AG04450 (cell line): ENCODE measurements at regions not wholly inside any gene's neighbourhood (a gene's known extent, or its start where the extent isn't known, plus 50 kb on each side); places are given as distances from the start of the nearest gene placed in this dataset.

Experiments
- CTCF ChIA-PET: fragments of 300-600, 350-600 bp; formaldehyde crosslinking; extraction: SDS; loops from one replicate; lab custom pipeline; 2022; ENCODE audit warnings: antibody characterized with exemption, inconsistent platforms; lab: Charles Lee
- POLR2A ChIA-PET: fragments of 350-600 bp; formaldehyde crosslinking; extraction: SDS; loops from one replicate; lab custom pipeline; 2021; ENCODE audit warnings: antibody characterized with exemption, inconsistent platforms; lab: Yijun Ruan, JAX
- DNase-seq: peaks from one replicate; pipeline ENCODE4 v3.0.0-alpha.2; 2011; ENCODE audit warnings: low read depth, low spot score
- H3K27ac ChIP-seq: one replicate; pipeline ENCODE4 v1.5.1; 2012; ENCODE audit warnings: low read depth, low read length, control low read depth
- H3K27me3 ChIP-seq: one replicate; pipeline ENCODE4 v1.6.0; 2012; ENCODE audit warnings: low read length; ENCODE audit not compliant: control insufficient read depth, insufficient read depth
- H3K4me3 ChIP-seq: 2 replicates; pipeline ENCODE4 v1.5.1; 2011; ENCODE audit warnings: mild to moderate bottlenecking, low read depth, low read length, control low read depth
- H3K9me3 ChIP-seq: 2 replicates; pipeline ENCODE4 v1.5.1; 2012; ENCODE audit warnings: low read length; ENCODE audit not compliant: control insufficient read depth, insufficient read depth
- TF ChIP-seq, protein P1 (sequence below): IDR thresholded peaks from 2 replicates; pipeline ENCODE4 v1.5.1; 2011; ENCODE audit warnings: low read depth, low read length, control low read depth, inconsistent platforms

DNA sequence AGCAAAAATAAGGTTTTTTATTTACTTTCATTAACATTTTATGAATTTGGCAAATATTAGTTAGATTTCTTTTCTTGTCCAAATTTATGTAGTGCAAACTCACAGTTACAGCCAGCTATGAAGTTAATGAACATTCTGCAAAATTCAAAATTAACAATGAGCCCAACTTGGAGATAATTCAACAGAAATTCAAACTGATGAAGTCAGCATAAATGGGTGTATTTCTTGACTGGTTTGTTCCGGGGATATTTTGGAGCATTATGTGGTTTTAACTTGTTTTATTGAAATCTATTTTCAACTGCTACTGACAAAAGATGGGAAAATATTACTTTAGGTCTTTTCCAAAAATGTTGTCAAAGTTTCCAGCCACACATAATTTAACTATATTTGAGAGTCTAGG is 807.9 kb downstream of the CDH8 start:
- Histone ChIP-seq H3K27ac (no peak overlapping the region), H3K27me3 (no peaks in the 10 kb centered on the region), H3K9me3 (peaks cover under 1% of the 10 kb centered on the region), H3K4me3 (no peak overlapping the region)
- TF ChIP-seq, protein P1, sequence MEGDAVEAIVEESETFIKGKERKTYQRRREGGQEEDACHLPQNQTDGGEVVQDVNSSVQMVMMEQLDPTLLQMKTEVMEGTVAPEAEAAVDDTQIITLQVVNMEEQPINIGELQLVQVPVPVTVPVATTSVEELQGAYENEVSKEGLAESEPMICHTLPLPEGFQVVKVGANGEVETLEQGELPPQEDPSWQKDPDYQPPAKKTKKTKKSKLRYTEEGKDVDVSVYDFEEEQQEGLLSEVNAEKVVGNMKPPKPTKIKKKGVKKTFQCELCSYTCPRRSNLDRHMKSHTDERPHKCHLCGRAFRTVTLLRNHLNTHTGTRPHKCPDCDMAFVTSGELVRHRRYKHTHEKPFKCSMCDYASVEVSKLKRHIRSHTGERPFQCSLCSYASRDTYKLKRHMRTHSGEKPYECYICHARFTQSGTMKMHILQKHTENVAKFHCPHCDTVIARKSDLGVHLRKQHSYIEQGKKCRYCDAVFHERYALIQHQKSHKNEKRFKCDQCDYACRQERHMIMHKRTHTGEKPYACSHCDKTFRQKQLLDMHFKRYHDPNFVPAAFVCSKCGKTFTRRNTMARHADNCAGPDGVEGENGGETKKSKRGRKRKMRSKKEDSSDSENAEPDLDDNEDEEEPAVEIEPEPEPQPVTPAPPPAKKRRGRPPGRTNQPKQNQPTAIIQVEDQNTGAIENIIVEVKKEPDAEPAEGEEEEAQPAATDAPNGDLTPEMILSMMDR = no peak
- DNase-seq = no peak
- POLR2A ChIA-PET = no interaction called here
- CTCF ChIA-PET = no interaction called here

DNA sequence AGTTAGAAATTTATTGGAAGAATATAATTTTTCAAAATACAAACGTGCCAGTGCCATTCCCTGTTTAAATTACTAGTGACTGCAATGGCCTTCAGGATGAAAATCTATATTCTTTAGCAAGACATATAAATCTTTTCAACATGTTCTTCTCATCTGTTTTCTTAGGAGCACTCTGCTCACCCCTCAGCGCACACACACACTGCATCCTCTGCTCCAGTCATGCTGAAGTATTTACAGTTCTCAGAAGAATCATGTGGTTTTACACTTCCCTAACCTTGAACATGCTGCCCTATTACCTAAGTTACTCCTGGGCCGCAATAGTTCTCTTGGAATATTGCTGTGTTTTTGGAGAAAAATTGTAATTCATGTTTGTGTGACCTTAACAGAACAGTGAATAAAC is 820.6 kb downstream of the CDH8 start:
- CTCF ChIA-PET = no interaction called here
- H3K27me3 ChIP-seq = no peaks in the 10 kb centered on the region
- H3K4me3 ChIP-seq = no peak overlapping the region
- TF ChIP-seq, protein P1 = no peak
- POLR2A ChIA-PET = no interaction called here
- H3K27ac ChIP-seq = no peak overlapping the region
- no peak for DNase-seq
- no peaks in the 10 kb centered on the region for H3K9me3 ChIP-seq

DNA sequence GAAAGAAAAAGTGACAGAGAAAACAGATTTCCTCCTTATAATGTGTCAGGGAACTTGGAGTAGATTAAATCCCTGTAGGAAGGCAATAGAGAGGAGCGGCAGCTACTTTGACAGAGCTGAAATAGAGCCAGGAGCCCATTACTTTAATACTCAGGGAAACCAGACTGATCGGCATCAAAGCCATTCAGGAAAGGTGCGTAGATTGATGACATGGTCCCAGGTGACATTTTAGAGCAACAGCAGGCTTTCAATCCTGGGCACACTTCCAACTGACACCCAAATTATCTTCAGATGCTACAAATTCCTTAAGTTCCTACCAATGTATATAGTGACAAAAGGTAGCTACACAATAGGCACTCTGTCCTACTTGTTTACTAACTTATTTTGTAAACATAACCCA is 821.5 kb downstream of the CDH8 start:
- ChIA-PET POLR2A (no interaction called here), CTCF (no interaction called here)
- no peak overlapping the region for H3K4me3 ChIP-seq
- H3K9me3 ChIP-seq = no peaks in the 10 kb centered on the region
- DNase-seq = no peak
- no peaks in the 10 kb centered on the region for H3K27me3 ChIP-seq
- TF ChIP-seq, protein P1 = no peak
- H3K27ac ChIP-seq = no peak overlapping the region

DNA sequence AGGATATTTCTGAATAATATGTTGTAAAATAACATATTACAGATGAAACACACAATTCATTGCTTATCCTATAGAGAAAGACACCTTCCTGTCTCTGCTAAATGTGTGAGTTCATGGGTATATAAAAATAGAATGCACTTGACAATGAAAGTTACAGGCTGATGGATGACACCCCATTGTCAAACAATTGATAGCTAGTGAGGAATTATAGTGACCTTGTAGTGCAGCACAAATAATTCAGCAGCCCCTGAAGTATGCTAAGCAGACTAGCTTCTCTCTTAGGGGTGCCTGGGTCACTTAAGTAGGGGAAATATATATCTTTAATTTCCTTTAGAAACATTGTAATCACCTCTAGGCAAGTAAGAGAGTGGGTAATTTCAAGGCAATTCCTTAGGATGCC is 826.2 kb downstream of the CDH8 start:
- TF ChIP-seq, protein P1 = no peak
- no peak for DNase-seq
- no peak overlapping the region for H3K27ac ChIP-seq
- no peak overlapping the region for H3K4me3 ChIP-seq
- H3K9me3 ChIP-seq = no peaks in the 10 kb centered on the region
- H3K27me3 ChIP-seq = no peaks in the 10 kb centered on the region
- ChIA-PET POLR2A (no interaction called here), CTCF (no interaction called here)

DNA sequence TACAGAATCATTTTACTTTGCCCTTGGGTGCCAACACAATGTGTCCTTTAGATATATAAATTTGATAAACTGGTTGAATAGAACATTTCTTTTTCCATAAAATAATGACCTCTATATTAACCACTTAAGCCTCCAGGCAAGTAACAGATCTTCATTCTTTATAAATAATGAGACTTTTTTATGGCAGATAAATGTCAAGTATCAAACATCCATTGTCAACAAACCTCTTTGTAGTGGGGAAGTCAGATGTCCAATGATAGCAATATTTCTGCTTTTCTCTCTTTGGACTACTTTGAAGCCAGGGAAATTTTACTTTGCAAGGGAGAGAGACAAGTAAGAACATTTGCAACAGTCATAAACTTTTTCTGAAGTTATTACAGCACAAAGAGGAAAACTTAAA is 841.2 kb downstream of the CDH8 start:
- ChIA-PET POLR2A (no interaction called here), CTCF (no interaction called here)
- Histone ChIP-seq H3K9me3 (peaks cover 4% of the 10 kb centered on the region; the same call in 1 of the 2 replicates), H3K4me3 (no peak overlapping the region), H3K27ac (no peak overlapping the region), H3K27me3 (no peaks in the 10 kb centered on the region)
- TF ChIP-seq, protein P1 = no peak
- DNase-seq = no peak
